ENCODE measurements at regions not wholly inside any gene's neighbourhood (a gene's known extent, or its start where the extent isn't known, plus 50 kb on each side); places are given as distances from the start of the nearest gene placed in this dataset.

DNA sequence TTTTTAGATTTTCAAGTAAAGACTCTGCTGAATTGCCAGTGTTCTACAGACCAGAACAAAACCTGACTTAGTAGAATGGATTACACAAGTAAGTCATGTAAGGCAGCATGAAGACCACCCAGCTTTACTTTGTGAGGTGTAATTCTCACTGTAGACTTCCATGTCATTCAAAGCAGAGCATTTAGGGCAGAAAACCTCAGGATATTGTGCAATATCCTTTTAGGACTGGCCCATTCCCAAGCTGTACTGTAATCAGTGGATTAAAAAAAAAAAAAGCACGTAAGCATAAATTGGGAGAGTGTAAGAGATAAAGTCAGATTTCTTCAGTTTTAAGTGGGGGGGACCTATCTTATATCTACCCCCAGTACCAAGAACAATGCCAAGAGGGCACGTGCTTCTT lies 380.5 kb upstream of the PRMT6 start:
- no peak for ATAC-seq
- no peaks in the 10 kb centered on the region for H3K27me3 Mint-ChIP-seq
- no peak overlapping the region for H3K4me3 Mint-ChIP-seq
- H3K36me3 Mint-ChIP-seq = no peaks in the 10 kb centered on the region
- H3K9me3 Mint-ChIP-seq = no peaks in the 10 kb centered on the region
- no peaks in the 10 kb centered on the region for H3K4me1 Mint-ChIP-seq
- H3K27ac Mint-ChIP-seq = no peak overlapping the region

DNA sequence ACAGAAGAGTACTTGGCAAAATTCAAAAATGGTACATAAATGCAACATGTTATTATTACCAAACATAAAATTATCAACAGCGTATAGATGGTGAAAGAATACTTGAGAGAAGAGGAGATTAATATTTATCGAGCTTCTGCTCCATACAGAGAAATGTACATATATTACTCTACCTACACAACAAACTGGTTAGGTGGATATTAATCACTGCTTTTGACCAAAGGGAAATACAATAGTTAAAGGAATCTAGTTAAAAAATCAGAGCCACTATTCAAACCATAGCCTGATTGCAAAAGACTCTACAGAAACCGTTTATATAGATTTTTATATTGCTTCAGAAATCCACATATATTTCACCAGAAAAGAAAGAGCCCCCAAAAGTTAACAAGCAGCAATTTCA lies 379.3 kb upstream of the PRMT6 start:
- Mint-ChIP-seq H3K36me3 (no peaks in the 10 kb centered on the region), H3K4me3 (no peak overlapping the region), H3K27ac (no peak overlapping the region), H3K4me1 (no peaks in the 10 kb centered on the region), H3K9me3 (no peaks in the 10 kb centered on the region), H3K27me3 (no peaks in the 10 kb centered on the region)
- no peak for ATAC-seq

DNA sequence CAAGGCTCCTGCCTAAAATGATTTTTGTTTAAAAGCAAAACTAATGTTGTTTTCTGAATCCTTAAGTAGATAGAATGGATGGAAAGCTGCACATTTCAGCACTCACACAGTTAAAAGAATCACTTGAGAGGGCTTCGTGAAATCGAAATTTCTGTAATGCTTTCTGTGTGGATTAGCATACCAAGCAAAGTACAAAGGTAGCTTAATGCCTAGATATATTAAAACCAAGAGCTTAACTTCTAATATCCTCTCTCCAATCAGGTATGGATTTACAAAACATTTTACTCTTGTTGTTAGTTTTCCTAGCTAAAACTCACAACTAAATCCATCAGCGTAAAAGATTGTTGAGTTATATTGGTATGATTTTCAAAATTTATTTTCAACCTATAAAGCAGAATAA lies 378.8 kb upstream of the PRMT6 start:
- Mint-ChIP-seq H3K9me3 (no peaks in the 10 kb centered on the region), H3K27ac (no peak overlapping the region), H3K4me1 (no peaks in the 10 kb centered on the region), H3K36me3 (no peaks in the 10 kb centered on the region), H3K27me3 (no peaks in the 10 kb centered on the region), H3K4me3 (no peak overlapping the region)
- no peak for ATAC-seq

DNA sequence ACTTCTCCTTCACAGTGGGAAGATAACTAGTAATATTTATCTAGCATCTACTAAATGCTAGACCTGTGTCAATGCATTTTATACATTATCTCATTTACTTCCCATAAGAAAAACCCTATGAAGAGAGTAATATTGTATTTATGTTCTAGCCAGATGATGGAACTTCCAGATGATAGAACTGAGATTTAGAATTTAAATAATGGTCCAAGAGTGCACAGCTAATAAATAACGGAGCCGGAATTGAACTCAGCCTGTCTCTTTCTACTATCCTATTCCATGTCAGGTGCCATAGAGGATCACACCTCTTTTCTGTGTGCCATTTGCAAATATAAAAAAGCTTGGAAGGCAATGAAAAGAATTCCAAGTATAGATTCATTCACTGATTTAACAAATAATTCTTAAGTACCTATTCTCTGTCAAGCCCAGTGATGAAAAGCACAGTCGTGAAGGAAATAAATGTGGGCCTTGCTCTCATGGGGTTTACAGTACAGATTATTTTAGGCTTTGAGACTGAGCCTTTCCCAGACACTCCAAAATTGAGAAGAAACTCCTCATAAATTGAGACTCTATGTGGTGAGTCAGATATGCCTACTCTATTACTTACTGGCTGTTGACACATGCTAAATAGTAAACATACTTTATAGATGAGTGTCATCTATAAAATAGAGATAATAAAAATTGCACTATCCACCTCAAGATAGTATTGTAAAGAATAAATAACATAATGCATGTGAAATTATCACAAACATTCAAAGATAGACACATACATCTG lies 378.0 kb upstream of the PRMT6 start:
- no peaks in the 10 kb centered on the region for H3K27me3 Mint-ChIP-seq
- H3K4me1 Mint-ChIP-seq = no peaks in the 10 kb centered on the region
- ATAC-seq = no peak
- no peak overlapping the region for H3K27ac Mint-ChIP-seq
- no peaks in the 10 kb centered on the region for H3K9me3 Mint-ChIP-seq
- no peaks in the 10 kb centered on the region for H3K36me3 Mint-ChIP-seq
- no peak overlapping the region for H3K4me3 Mint-ChIP-seq

DNA sequence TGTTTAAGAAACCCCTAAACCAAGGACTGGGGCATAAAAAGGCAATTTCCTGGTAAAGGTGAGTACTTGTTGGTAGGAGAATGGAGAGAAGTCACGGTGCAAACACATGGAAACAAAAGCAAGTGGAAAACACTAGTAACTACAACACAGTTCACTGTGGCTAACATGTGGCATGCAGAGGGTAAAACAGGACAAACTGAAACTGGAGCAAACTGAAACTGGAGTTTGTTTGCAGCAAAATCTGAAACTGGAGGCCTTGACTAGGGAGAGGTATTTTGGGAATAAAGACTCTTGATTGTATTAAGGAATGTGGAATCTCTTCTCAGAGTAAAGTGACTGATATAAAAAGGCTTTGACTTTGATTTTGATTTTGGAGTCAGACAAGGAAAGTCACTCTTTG lies 376.3 kb upstream of the PRMT6 start:
- Mint-ChIP-seq H3K27ac (no peak overlapping the region), H3K9me3 (no peaks in the 10 kb centered on the region), H3K27me3 (no peaks in the 10 kb centered on the region), H3K4me3 (no peak overlapping the region), H3K36me3 (no peaks in the 10 kb centered on the region), H3K4me1 (no peaks in the 10 kb centered on the region)
- ATAC-seq = no peak

DNA sequence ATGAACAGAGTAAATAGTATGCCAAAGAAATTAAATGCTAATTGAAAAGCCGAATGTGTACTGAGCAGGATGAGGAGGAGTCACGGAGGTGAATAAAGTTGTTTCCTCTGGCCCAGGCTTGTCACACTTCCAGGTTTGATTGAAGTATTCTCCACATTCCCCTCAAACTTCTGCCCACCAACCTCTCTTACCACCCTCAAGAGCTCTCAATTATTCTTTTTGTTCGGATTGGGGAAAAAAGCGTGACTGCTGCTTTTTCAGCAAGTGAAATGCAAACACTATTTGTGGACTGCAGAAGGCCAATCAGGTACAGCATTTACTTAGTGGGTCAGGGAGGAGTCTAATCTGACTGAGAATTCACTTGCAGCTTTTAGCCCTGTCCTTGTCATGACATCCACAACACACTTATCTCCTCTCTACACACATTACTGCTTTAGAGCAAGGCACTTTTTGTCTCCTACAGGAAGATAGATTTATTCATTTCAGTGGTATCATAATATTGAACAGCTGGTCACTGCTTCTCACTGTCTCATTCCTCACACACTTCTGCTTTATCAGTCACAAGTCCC lies 375.6 kb upstream of the PRMT6 start:
- no peak overlapping the region for H3K27ac Mint-ChIP-seq
- no peak for ATAC-seq
- H3K36me3 Mint-ChIP-seq = no peaks in the 10 kb centered on the region
- no peak overlapping the region for H3K4me3 Mint-ChIP-seq
- no peaks in the 10 kb centered on the region for H3K9me3 Mint-ChIP-seq
- H3K4me1 Mint-ChIP-seq = no peaks in the 10 kb centered on the region
- H3K27me3 Mint-ChIP-seq = no peaks in the 10 kb centered on the region

DNA sequence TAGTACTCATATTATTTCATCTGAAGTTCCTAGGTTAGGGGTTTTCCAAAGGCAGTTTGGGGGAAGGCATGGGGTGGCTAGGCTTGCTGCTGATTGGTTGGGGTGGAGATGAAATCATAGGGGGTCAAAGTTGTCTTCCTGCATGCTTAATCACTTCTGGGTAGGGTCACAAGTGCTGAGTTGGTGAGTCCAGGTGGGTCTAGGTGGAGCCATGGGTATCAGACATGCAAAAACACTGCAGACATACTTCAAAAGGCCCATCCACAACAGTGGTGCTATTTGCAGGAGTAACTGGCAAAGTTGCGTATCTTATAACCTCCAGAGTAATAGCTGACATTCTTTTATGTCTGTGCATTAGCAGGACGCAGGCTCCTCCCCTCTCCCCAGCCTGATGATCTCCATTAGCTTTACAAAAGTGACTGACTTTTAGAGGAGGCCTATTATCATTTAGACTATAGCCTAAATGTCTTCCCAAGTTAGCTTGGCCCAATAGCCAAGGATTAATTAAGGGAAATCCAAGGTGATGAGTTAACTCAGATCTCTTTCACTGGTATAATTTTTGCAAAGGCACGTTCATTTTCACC lies 374.4 kb upstream of the PRMT6 start:
- Mint-ChIP-seq H3K27ac (no peak overlapping the region), H3K9me3 (no peaks in the 10 kb centered on the region), H3K36me3 (no peaks in the 10 kb centered on the region), H3K27me3 (no peaks in the 10 kb centered on the region), H3K4me1 (no peaks in the 10 kb centered on the region), H3K4me3 (no peak overlapping the region)
- ATAC-seq = no peak

DNA sequence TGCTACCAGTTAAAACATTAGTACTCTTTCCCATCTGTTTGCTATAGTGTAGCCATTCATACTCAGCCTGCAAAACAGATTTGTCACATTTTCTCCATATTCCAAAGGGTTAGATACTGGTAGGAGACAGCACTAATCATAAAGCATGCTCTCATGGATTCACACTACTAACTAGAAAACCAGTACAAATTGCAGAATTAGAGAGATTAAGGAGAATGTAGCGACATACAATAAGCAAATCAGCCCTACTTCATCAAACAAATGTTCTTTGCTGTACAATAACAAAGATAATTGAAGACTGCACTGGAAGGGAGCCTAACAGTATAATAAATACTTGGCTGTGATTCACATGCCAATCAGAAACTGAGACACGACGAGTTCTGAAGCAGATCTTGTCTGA lies 368.0 kb upstream of the PRMT6 start:
- Mint-ChIP-seq H3K4me3 (no peak overlapping the region), H3K4me1 (no peaks in the 10 kb centered on the region), H3K9me3 (no peaks in the 10 kb centered on the region), H3K27me3 (no peaks in the 10 kb centered on the region), H3K36me3 (no peaks in the 10 kb centered on the region), H3K27ac (no peak overlapping the region)
- ATAC-seq = no peak

- Mint-ChIP-seq H3K4me3 (no peak overlapping the region), H3K4me1 (no peaks in the 10 kb centered on the region), H3K9me3 (peaks cover 6% of the 10 kb centered on the region), H3K27me3 (no peaks in the 10 kb centered on the region), H3K36me3 (no peaks in the 10 kb centered on the region), H3K27ac (no peak overlapping the region)
- no peak for ATAC-seq
Observed at GRCh38 chr1:106698660-106699059, 357.8 kb upstream of the PRMT6 start.

DNA sequence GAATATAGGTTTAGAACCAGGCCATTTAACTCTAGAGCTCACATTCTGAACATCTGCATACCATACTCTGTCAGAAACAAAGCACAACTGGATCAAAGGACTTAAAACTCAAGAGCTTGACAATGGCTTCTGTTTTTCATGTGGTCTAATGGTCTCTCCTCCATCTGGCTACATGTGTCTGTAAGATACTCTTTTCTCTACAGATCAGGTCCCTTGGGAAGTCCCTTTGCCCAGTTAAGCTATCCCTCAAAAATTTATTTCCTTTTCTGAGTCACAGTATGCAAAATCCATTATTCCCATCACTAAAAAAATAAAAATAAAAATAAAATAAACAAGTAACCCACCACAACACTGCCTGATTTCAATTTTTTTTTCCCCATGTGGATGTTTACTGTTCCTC lies 357.0 kb upstream of the PRMT6 start:
- H3K4me3 Mint-ChIP-seq = no peak overlapping the region
- no peaks in the 10 kb centered on the region for H3K27me3 Mint-ChIP-seq
- no peaks in the 10 kb centered on the region for H3K4me1 Mint-ChIP-seq
- no peaks in the 10 kb centered on the region for H3K36me3 Mint-ChIP-seq
- no peak for ATAC-seq
- peaks cover 6% of the 10 kb centered on the region for H3K9me3 Mint-ChIP-seq
- no peak overlapping the region for H3K27ac Mint-ChIP-seq

- Mint-ChIP-seq H3K4me1 (no peaks in the 10 kb centered on the region), H3K4me3 (no peak overlapping the region), H3K9me3 (peaks cover 6% of the 10 kb centered on the region), H3K27me3 (no peaks in the 10 kb centered on the region), H3K27ac (no peak overlapping the region), H3K36me3 (no peaks in the 10 kb centered on the region)
- no peak for ATAC-seq
Observed at GRCh38 chr1:106700211-106700610, 356.3 kb upstream of the PRMT6 start.

- H3K36me3 Mint-ChIP-seq = no peaks in the 10 kb centered on the region
- H3K27me3 Mint-ChIP-seq = no peaks in the 10 kb centered on the region
- no peak overlapping the region for H3K4me3 Mint-ChIP-seq
- ATAC-seq = no peak
- H3K9me3 Mint-ChIP-seq = peaks cover 9% of the 10 kb centered on the region
- no peaks in the 10 kb centered on the region for H3K4me1 Mint-ChIP-seq
- no peak overlapping the region for H3K27ac Mint-ChIP-seq
Observed at GRCh38 chr1:106705971-106706370, 350.5 kb upstream of the PRMT6 start.

DNA sequence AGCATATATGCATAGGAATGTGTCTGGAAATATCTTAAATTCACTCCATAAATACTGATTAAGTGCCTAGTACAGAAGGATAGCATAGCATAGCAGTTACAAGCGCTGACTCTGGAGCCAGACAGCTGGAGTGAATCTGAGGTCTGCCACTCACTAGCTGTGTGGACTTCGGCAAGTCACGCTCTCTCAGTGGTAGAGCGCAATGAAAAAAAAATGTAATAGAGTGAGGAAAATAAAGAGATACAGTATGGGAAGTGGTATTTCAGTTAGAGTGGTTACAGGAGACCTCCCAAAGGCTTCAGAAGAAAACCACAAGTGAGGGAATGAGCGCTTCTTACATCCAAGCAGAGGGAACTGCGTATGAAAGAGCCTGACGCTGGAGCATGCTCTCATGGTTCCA lies 338.9 kb upstream of the PRMT6 start:
- H3K4me1 Mint-ChIP-seq = no peaks in the 10 kb centered on the region
- no peak overlapping the region for H3K27ac Mint-ChIP-seq
- H3K9me3 Mint-ChIP-seq = peaks cover 2% of the 10 kb centered on the region
- peak; percentile 45 for ATAC-seq
- no peak overlapping the region for H3K4me3 Mint-ChIP-seq
- no peaks in the 10 kb centered on the region for H3K36me3 Mint-ChIP-seq
- no peaks in the 10 kb centered on the region for H3K27me3 Mint-ChIP-seq

DNA sequence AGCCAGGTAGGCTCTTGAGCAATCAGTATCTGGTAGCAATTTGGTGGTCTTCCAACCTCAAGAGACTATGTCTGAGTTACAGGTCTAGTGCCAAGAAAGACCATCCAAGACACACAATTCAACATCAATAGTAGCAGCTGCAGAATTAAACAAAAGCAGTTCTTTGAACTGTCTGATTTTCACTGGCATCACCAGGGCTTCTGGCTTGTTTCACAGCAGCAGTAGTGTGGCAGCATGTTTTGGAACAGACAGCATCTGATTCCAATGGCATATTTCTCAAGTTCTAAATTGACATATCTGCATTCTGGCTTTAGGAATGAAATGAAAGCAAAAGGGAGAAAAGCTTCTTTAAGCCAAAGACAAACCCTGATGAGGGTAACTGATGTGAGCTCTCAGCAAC lies 334.7 kb upstream of the PRMT6 start:
- no peak for ATAC-seq
- Mint-ChIP-seq H3K36me3 (no peaks in the 10 kb centered on the region), H3K4me1 (no peaks in the 10 kb centered on the region), H3K27me3 (no peaks in the 10 kb centered on the region), H3K27ac (no peak overlapping the region), H3K4me3 (no peak overlapping the region), H3K9me3 (no peaks in the 10 kb centered on the region)

DNA sequence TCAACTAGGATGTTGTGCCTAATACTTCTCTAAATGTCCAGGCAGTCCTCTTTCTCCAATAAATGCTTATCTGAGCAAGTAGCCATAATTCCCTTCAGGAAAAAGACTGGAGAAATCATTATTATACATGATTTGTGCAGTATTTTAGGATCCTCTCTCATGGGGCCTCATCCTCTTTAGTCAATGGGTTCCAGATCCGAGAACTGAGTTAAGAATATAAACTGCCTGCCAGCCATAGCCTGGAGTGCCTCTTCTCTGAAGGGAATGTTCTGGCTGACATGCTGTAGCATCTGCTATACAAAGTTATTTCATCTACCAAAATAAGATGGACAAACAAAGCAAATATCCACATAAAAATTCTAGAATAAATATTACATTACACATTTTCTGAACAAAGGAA lies 334.0 kb upstream of the PRMT6 start:
- Mint-ChIP-seq H3K4me3 (no peak overlapping the region), H3K36me3 (no peaks in the 10 kb centered on the region), H3K27me3 (no peaks in the 10 kb centered on the region)

DNA sequence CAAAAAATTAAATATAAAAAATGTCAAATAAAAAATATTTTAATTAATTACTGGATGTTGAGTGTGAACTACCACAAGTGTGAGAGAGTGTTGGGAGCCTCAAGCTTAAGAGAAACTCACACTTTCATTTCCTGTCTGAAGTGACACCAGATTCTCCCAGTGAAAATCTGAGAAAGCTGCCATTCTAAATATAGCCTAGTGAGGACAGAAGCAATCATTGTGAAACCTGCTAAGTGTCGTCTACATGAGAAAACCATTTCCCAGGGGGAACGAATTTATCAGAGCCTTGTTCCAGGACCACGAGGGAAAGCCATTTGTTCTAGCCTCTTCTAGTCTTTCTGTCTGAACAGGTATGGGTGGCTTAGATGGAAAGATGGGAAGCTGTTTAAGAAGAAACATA lies 329.3 kb upstream of the PRMT6 start:
- Mint-ChIP-seq H3K27ac (no peak overlapping the region), H3K4me3 (no peak overlapping the region), H3K36me3 (no peaks in the 10 kb centered on the region), H3K4me1 (no peaks in the 10 kb centered on the region), H3K9me3 (no peaks in the 10 kb centered on the region), H3K27me3 (no peaks in the 10 kb centered on the region)
- peak; percentile 34 for ATAC-seq

More for the DNA sequence above, 334.0 kb upstream of the PRMT6 start:
- no peak overlapping the region for H3K27ac Mint-ChIP-seq
- no peaks in the 10 kb centered on the region for H3K4me1 Mint-ChIP-seq
- H3K9me3 Mint-ChIP-seq = no peaks in the 10 kb centered on the region
- no peak for ATAC-seq

All from stimulated activated memory B cell treated with anti-CD40 and anti-IgM and Interleukin-4, amounts not matched to agents 10 μg/mL and 1 μg/mL and 100 μg/mL, for 72 hours (primary cell).